CD1c-positive myeloid dendritic cell (primary cell): ENCODE measurements at regions not wholly inside any gene's neighbourhood (a gene's known extent, or its start where the extent isn't known, plus 50 kb on each side); places are given as distances from the start of the nearest gene placed in this dataset.
A peak's percentile ranks its signal among the peaks of the same experiment; 100 is the strongest.

Experiments used
- DNase-seq: peaks from one replicate; pipeline ENCODE4 v3.0.0-alpha.2; 2016; ENCODE audit errors: extremely low spot score

DNA sequence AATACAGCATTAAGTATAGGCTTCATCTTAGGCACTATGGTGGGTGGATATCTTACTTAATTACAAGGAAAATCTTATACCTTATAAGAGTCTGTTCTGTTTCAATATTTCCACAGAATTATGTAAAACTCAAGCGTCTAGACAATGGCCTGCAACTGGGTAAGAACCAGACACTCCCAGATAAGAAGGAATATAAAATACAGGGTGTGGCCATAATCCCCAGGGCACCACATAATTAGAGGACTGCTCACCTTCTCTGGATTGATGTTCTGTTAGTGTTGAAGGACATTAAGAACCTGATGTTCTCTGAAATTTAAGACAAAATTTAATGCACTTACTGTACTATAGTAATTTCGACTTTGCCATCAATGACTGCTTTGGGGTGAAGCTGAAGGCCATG is 198.2 kb upstream of the ARSJ start:
- DNase-seq: no peak

DNA sequence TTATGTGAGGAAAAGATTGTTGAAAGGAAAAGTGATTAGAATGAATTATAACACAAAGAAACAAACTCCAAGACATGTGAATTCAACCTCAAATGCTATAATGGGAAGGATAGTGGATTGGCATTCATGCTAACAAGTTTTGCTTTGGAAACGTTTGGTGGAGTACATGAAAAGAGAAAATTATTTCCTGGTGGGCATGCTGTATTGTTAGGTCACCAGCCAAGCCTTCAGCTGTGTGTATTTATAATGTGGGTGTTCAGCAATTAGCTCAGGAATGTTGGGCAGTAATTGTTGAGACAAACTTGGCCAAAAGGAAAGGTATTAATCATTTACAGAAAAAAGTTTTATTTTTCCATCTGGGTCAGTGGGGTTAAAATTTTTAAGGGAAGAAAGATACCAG is 198.9 kb upstream of the ARSJ start:
- no peak for DNase-seq

DNA sequence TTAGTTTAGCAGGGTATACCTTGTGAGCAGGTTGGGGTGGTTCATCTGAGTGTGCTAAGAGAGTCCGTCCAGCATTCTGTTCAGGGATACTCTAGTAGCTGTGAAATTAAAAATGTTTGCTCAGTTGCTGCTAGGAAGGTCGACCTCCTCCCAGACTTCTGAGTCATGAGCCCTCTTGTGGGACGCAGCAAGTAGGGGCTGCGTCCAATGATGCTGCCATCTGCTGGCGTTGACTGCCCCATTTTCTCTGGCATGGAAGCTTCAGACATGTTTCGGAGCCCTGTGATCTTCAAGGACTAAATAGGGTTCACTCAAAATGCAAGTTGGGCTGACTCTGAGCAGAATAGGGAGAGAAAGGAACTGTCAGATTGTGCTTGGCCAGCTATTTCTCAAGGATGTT is 201.0 kb upstream of the ARSJ start:
- peak; percentile 3 for DNase-seq

DNA sequence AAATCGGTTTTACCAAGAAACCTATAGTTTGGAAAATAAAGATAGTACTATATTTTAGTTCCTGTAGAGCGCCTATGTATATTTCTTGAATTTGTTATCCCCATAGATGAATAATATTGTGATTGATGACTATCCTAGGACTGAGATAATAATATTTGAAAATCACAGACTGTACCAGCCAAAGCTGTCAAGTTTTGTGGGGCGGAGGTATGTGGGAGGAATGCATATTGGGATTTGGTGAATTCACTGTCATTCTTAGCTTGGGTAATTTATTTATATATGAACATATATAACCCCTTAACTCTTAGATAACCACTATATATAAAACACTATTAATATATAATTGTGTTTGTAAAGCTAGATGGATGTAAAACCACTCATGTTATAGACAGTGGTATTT is 205.5 kb upstream of the ARSJ start:
- no peak for DNase-seq

DNA sequence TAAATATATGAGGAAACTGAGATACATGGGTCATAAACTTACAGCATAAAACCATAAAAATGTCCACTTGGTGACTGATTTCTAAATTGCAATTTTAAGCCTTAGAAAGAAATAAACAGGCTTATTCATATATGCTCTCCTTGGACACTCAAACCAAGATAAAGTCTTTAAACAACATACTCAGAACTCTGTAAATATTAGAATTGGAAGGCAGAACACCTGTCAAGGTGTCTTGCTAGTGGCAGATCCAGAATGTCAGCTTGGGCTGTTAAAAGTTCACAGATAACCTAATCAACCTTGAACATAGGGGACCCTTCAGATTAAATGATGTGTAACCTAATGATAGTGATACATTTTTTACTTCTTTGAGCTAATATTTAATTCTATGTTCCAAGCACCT is 208.1 kb upstream of the ARSJ start:
- DNase-seq: no peak

DNA sequence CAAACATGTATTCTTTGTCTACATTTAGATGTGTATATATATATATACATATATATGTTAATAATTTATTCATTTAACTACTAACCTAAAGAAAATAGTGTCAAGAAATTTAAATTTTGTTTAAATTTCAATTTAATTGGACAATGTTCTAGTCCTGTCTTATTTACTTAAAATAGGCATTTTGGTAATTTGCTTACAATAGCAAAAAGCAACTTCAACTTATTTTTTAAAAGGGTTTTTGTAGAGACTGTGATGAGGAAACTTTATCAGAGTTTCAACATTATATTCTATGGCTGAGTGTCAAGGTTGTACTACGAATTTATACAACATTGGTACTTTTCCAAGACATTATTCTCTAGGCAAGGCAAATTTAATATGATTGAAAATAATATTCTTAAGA is 212.0 kb upstream of the ARSJ start:
- DNase-seq: no peak

DNA sequence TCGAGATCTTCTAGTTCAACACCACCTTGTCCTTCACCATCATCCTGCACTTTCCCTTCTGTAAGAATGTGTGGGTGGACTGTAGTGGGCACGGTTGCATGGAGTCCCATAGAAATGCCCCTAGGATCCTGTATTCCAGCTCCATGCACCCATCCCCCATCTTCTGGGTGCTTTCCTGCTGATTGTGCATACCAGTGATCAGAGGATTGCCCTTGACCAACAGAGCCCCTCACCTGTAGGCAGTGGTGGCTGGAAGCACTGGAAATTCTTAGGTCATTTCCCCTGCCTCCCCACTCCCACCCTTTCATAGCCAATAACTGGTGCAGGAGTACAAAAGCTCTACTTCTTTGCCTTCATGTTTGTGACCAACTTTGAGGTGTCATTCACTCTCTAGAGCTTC is 213.4 kb upstream of the ARSJ start:
- no peak for DNase-seq

DNA sequence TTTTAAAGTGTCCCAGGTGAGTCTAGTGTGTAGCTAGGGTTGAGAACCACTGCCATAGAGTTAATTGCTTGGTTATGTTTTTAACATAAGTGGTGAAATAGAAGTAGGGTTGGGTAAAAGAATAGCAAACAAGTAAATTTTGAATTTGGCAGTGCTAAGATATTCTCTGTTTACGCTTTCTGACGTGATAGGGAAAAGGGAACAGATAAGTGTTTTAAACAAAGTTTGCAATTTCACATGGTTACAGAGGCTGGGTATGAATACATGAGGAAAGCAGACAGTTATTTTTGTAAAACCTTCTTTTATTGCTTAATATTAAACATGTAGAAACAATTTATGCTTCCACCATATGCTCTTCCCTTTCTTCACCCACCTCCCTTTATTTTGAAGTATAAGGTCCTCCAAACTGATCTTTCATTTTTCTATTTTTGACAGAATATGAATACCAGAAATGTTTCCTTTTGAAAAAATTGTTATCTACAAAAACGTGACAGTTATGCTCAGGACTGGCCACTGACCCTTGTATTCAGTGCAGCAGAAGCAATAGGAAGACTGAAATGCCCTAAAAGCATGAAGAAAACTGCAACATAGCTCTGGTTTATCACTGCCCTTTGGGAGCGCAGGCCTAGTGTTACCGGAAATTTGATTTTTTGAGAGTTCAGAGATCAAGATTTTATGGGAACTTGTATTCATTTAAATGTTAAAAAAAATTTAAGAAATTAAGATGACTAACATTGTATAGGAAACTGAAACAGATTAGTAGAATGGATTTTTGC is 214.4 kb upstream of the ARSJ start:
- DNase-seq: no peak

DNA sequence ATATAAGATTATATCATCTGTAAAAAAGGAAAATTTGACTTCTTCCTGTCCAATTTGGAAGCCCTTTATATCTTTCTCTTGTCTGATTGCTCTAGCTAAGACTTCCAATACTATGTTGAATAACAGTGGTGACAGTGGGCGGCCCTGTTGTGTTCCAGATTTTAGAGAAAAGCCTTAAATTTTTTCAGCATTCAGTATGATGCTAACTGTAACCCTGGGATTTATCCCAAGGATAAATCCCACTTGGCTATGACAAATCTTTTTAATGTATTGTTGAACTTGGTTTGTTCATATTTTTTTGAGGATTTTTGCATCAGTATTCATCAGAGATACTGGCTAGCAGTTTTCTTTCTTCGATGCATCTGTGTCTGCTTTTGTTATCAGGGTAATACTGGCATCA is 217.2 kb upstream of the ARSJ start:
- DNase-seq: no peak

DNA sequence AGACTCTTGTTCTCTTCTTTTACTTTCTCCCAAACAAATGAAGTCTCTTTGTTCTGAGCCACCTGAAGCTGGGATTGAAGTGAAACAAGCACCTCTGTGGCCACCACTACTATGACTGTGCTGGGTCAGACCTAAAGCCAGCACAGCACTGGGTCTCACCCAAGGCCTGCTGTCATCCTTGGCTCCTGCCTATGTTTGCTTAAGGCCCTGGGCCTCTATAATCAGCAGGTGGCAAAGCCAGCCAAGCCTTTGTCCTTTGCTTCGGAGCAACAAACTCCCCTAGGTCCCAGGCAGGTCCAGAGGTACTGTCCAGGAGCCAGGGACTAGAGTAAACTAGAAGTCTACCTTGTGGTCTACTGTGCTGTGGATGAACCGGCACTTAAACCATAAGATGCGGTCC is 220.6 kb upstream of the ARSJ start:
- DNase-seq: no peak

DNA sequence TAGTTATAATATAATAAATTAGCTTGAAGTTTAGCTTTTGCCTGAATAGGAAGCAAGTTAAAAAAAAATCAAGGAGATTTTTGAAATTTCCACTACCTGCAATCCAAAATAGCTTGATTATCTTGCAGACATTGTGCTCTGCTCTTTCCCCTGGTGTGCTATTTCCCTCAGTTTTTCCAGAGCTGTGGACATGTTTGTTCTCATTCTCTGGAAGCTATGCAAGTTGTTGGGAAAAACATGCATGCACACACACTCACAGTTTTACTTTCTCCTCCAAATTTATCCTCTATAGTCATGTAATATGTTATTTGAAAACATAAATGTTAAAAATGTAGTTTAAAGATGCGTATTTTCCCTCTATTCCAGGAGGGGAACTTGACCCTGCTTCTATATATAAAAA is 225.8 kb upstream of the ARSJ start:
- no peak for DNase-seq

DNA sequence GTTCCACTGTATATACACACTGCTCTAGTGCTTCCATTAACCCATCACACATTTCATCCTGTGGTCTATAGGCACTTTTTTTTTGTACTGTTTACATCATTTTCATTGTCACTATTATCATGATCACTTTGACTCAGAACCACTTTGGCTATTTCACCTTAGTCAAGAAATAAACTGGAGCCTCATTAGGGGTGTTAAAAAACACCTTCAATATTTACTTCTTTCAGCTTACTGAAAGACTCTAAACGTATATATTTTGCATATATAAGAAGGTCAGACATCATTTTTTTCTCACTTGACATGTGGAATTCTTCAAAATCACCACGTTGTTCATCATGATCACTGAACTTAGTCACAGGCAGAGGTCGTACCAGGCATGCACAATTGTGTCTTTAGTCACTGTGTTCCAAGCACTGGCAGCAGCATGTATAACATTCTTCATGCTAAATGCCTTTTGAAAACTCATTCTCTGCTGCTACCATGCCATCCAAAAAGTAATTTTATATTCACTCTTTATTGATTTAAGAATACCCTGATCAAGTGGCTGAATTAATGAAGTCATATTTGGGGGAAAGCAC is 229.2 kb upstream of the ARSJ start:
- no peak for DNase-seq

DNA sequence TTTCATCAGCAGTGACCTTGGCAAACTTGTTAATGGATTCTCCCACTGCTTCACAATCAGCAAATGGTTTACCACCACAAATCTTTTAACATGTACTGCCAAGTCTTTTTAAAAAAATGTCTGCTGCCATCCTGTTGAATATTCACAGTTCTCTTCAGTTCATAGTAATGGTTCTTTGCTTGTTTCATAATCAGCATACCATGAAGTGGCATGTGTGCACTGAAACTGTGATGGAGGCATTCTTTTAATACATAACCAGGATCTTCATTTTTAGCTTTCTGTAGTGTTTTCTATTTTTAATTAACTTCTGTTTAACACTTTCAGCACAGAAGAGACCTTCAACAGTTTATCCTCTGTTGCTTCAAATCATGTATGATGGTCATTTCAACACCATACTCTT is 230.1 kb upstream of the ARSJ start:
- DNase-seq: no peak

DNA sequence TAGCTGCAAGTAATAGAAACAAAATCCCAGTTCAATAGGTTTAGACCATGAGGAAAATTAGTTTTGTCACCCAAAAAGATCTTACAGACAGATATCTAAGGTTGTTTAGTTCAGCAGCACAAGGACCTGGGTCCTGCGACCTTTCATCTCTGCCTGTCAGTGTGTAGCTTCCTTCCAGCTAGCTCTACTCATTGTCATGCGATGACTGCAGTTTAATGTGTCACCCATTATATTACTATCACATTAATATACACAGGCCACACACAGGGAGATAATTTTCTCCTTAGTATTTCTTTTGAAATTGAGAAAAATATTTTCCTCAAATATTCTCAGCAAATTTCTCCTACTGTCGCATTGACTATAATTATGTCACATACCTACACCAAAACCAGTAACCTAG is 232.1 kb upstream of the ARSJ start:
- DNase-seq: no peak

DNA sequence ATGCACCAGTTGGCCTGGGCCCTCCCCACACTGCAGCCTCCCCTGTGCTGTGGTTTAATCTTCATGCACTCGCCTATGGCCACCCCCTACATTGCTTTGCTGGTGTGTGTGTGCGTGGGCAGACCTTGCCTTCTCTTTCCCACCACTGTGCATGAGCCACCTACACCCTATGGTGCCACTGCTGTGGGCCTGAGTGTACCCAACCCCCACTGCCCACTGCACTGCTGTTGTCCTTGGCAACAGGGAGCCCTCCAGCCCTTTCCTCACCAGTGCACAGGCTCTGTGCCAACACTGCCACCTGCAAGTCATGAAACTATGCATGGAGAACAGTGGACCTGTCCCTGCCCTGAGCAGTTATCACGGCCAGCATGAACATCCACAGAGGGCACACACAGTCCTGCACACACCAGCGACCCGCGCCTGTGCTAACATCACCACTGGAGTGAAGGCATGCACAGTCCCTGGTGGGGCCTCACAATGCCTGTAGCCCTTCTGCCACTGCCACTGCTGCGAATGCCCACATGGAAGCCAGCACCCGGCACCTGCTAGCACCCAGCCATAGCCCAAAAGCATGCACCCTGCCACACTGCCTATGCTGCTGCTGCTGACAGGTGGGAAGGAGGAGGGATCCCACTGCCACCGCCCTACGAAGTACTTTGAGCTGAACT is 237.8 kb upstream of the ARSJ start:
- no peak for DNase-seq

DNA sequence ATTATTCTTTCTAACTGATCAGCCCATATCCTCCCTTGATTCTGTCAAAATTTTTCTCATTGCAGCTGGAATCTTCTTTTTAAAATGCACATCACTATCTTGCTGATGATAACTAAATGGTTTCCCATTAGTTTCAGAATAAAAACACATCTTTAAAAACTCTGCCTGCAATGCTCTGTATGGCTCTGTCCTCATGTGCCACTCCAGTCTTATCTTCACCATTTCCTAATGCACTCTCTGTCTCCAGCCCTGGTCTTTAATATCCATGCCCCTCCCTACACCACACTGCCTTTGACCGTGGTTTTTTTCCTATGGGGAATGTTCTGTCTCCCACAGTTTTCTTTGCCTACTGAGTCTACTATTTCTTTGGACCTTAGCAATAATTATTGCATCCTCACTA is 244.1 kb upstream of the ARSJ start:
- no peak for DNase-seq

DNA sequence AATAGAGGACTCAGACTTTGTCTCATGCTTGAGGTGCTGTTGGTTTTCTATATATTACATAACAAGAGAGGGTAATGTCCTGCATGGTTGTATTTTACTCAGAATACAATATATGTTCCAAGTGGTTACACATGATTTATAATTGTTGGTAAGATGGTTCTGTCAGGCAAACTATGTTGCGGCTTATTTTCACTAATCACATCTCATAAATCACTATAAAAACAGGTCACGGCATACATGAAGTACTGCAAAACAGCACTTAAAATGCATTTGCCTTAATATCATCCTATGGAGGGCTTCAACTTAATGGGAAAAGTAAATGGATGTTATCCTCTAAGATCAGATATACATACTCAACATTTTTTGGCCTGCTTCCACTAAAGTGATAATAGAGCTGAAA is 246.0 kb upstream of the ARSJ start:
- no peak for DNase-seq

DNA sequence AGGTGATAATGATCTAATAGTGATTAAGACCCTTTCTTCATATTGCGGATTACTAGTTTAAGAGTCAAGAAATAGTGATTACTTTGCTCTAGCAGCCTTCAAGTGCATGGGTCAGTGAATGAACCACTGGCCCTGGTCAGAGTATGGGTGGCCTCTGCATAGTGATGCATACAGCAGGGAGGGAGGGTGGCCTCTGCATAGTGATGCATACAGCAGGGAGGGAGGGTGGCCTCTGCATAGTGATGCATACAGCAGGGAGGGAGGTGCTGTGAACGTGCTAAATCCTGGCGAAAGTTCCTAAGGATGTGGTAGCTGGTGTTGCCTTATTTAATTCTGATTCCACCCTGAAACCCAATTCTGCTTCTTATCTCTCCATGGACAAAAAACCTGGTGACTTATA is 246.7 kb upstream of the ARSJ start:
- DNase-seq: no peak

DNA sequence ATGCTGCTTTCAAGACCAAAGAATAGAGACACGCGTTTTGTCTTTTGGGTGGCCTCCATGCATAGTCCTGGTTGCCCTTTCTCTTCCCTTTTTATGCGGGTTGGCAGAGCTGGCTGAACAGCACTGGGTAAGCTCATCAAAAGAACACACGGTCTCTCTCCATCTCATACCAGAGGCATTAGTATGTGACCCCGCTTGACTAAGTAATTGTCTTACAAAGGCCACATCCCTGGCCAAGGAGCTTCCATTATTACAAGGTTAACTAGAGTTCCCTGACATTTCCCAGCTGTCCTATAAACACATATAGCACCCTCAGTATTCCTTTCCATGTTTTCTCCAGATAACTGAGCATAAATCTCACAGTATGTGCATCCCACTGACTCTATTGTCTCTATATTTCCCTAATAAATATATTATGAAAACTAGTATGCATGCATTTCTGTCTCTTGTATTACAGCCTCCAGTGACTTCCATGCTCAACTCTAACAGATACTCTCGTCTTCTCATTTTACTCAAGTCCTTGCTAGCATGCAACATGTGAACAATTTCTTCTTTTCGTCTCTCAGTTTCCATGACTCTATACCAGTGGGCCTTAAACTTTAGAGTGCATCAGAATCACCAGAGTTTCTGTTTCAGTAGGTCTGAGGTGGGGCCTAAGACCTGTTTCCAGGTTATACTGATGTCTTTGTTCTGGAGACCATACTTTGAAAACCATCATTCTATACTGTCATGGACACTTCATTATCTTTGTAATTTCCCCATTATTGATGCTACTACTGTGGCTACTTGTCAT is 247.7 kb upstream of the ARSJ start:
- no peak for DNase-seq

DNA sequence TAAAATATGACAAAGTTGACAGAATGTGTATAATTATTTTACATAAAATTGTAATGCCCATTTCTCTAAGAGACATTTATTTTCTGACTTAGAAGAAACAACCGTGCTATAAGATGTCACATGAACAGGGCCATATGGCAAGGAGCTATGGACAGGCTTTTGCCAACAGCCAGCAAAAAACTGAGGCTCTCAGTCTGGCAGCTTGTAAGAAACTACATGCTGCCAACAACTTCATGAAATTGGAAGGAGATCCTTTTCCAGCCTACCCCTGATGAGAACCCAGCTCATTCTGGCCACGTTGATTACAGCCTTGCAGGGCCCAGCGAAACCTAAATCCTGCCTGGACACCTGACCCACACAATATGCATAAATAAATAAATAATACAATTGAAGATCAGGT is 250.3 kb upstream of the ARSJ start:
- DNase-seq: no peak

DNA sequence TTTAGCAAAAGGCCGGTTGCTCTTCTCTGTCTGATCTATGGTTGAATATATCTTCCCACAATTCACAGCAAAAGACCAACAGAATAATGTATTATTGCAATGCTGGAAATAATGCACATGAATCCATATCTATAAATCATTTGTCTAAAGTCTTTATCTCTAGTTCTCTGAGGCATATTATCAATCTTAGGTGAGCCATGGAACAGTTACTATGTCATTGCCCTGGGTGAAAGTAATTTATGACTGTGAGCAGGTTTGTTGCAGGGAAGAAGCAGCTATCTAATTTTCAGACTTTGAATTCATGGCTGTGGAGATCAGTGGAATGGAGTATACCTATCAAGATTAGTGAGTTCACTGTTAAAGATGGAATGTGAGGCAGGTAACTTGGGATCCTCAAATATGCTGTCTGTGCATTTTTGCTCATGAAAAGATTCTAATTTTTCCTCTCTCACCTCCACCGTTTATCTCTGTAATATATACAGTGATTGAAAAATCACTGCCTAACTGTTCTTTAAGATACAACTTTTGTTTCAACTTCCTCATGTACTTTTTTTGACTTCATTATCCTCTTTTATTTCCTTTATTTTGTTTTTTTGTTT is 256.8 kb upstream of the ARSJ start:
- no peak for DNase-seq

DNA sequence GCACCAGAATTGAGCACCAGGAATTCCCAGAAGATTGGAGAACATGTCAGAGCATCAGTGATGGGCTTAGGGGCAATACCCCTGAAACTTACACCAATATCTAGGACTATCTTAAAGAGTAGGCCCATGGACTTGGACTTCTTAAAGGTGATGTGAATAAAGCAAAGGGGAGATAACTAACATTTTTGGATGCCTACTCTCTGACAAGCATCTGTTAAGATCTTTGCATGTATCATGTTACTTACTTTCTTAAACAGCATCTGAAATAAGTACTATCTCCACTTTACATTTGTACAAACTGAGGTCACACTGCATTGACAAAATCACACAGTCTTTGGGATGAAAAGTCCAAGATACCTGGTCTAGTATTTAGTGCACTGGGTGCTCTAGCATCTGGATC is 258.6 kb upstream of the ARSJ start:
- no peak for DNase-seq
